Fibroblast of lung (primary cell): ENCODE measurements at regions not wholly inside any gene's neighbourhood (a gene's known extent, or its start where the extent isn't known, plus 50 kb on each side); places are given as distances from the start of the nearest gene placed in this dataset.

Source experiments
- CTCF ChIP-seq, 2 donors: IDR thresholded peaks in 1 of 2; conservative IDR thresholded peaks in 1 of 2; 1 replicate in 1 of 2; 2 replicates in 1 of 2; pipeline ENCODE4 v1.5.1; 2011 to 2012; ENCODE audit warnings: low read length in 2 of 2, control low read depth in 1 of 2, inconsistent platforms in 1 of 2, low read depth in 1 of 2, mild to moderate bottlenecking in 1 of 2
- EZH2 ChIP-seq: IDR thresholded peaks from 2 replicates; pipeline ENCODE4 v1.5.1; 2012; ENCODE audit warnings: low read length, control low read depth, mild to moderate bottlenecking; ENCODE audit errors: missing control alignments

DNA sequence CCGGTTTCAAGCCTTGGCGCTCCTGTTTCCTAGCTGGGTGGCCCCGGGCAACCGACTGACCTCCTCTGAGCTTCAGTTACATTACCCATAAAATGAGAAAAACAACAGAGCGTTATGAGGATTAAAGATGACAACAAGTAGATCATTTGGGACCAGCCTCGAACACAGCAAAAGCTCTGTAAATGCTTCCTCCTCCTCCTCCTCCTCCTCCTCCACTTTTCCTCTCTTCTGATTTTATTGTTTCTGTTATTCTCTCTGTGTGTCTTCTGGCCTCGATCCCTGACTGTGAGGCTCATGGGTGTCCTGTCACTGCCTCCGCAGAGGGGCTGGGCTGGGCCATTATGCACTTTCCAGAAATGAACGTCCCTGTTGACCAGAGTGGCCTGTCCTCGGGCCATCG, 176.2 kb downstream of the URI1 start:
- TF ChIP-seq EZH2 (no peak), CTCF (conservative IDR thresholded peaks at IDR 0.05 in 1 of 2, IDR thresholded peaks at IDR 0.05 in 1 of 2; ENCODE audit: low read depth in 1 of 2, low read length in 2 of 2) (no peak)
